ENCODE measurements at regions not wholly inside any gene's neighbourhood (a gene's known extent, or its start where the extent isn't known, plus 50 kb on each side); places are given as distances from the start of the nearest gene placed in this dataset.
"Not testable (repeated sequence)": the region's sequence is repeated elsewhere in the genome, so short reads cannot be mapped to it uniquely, and the experiment has no call there.

DNA sequence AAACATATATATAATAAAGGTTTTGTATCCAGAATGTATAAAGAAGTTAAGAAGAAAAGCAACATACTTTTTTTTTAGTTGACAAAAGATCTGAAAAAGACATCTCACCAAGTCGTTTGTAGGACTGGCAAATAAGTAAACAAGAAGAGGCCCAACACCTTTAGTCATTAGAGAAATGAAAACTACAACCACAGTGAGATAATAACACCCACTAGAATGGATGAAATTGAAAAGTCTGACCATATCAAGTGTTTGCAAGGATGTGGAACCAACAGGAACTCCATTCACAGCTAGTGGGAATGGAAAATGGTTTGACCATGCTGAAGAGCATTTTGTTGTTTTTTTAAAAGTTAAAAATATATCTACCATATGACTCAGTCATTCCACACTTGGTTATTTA lies 54.0 kb upstream of the PLGLB2 start:
- H3K4me2 ChIP-seq (ENCODE audit: low read length); H2AFZ ChIP-seq (ENCODE audit: low read length); H3K9me3 ChIP-seq (ENCODE audit: low read length); H3K9ac ChIP-seq (ENCODE audit: low read length); H3K4me1 ChIP-seq (ENCODE audit: insufficient read depth, low read length, severe bottlenecking); H3F3A ChIP-seq (ENCODE audit: insufficient read depth, low read length); H3K9me2 ChIP-seq (ENCODE audit: low read depth, low read length); H3K4me3 ChIP-seq (ENCODE audit: low read depth, low read length, poor library complexity, severe bottlenecking); H3K36me3 ChIP-seq (ENCODE audit: insufficient read depth, low read length); H3K27me3 ChIP-seq (ENCODE audit: insufficient read depth, low read length); H4K20me1 ChIP-seq (ENCODE audit: insufficient read depth, low read length); H3K27ac ChIP-seq (ENCODE audit: low read depth, low read length, poor library complexity, severe bottlenecking); H3K79me2 ChIP-seq (ENCODE audit: insufficient read depth, low read length): not testable (repeated sequence)

- H3K4me1 ChIP-seq (ENCODE audit: insufficient read depth, low read length, severe bottlenecking); H3K4me3 ChIP-seq (ENCODE audit: low read depth, low read length, poor library complexity, severe bottlenecking); H2AFZ ChIP-seq (ENCODE audit: low read length); H3K9me2 ChIP-seq (ENCODE audit: low read depth, low read length); H4K20me1 ChIP-seq (ENCODE audit: insufficient read depth, low read length); H3K9me3 ChIP-seq (ENCODE audit: low read length); H3K4me2 ChIP-seq (ENCODE audit: low read length); H3K36me3 ChIP-seq (ENCODE audit: insufficient read depth, low read length); H3F3A ChIP-seq (ENCODE audit: insufficient read depth, low read length); H3K27ac ChIP-seq (ENCODE audit: low read depth, low read length, poor library complexity, severe bottlenecking); H3K9ac ChIP-seq (ENCODE audit: low read length); H3K27me3 ChIP-seq (ENCODE audit: insufficient read depth, low read length); H3K79me2 ChIP-seq (ENCODE audit: insufficient read depth, low read length): not testable (repeated sequence)
Measured at GRCh38 chr2:87695596-87696323, 52.1 kb upstream of the PLGLB2 start.
